CD4-positive, alpha-beta memory T cell (primary cell): ENCODE measurements at regions not wholly inside any gene's neighbourhood (a gene's known extent, or its start where the extent isn't known, plus 50 kb on each side); places are given as distances from the start of the nearest gene placed in this dataset.

Source experiments
- CTCF ChIA-PET: fragments of 350-600 bp; sonication (Branson Sonifier 250); formaldehyde crosslinking; loops from one replicate; lab custom pipeline; 2021; ENCODE audit warnings: inconsistent platforms; ENCODE audit not compliant: partially characterized antibody; lab: Charles Lee
- POLR2A ChIA-PET: fragments of 350-600 bp; sonication (Branson Sonifier 250); formaldehyde crosslinking; loops from one replicate; lab custom pipeline; 2021; ENCODE audit not compliant: partially characterized antibody; lab: Charles Lee
- DNase-seq, 5 donors: peaks; one replicate each; pipeline versions ENCODE4 v3.0.0 to v3.0.0-alpha.2; 2020 to 2022; ENCODE audit warnings: mixed read lengths in 1 of 5
- H3K27ac ChIP-seq: one replicate; pipeline ENCODE4 v1.7.0; 2013; ENCODE audit warnings: low read depth, low read length
- H3K27me3 ChIP-seq: 2 replicates; pipeline ENCODE4 v1.7.0; 2013; ENCODE audit warnings: mild to moderate bottlenecking, low read length, moderate library complexity; ENCODE audit not compliant: insufficient read depth
- H3K36me3 ChIP-seq: 2 replicates; pipeline ENCODE4 v1.7.0; 2013; ENCODE audit warnings: mild to moderate bottlenecking, low read length, moderate library complexity; ENCODE audit not compliant: insufficient read depth
- H3K4me1 ChIP-seq: 2 replicates; pipeline ENCODE4 v1.7.0; 2013; ENCODE audit warnings: mild to moderate bottlenecking, low read length, moderate library complexity; ENCODE audit not compliant: insufficient read depth
- H3K4me3 ChIP-seq, 2 donors: one replicate each; pipeline ENCODE4 v1.7.0; 2013; ENCODE audit warnings: low read length in 2 of 2, mild to moderate bottlenecking in 1 of 2
- H3K9me3 ChIP-seq, 2 donors: one replicate each; pipeline ENCODE4 v1.7.0; 2013; ENCODE audit warnings: low read length in 2 of 2, control low read depth in 1 of 2; ENCODE audit not compliant: control insufficient read depth in 1 of 2
- H3K27ac Mint-ChIP-seq, 7 donors: one replicate each; pipeline ENCODE4 v1.8.0; 2020 to 2021; ENCODE audit warnings: mixed read lengths in 7 of 7, mild to moderate bottlenecking in 6 of 7, inconsistent platforms in 3 of 7, moderate library complexity in 3 of 7
- H3K27me3 Mint-ChIP-seq, 2 donors: one replicate each; pipeline ENCODE4 v1.8.0; 2020 to 2021; ENCODE audit warnings: mixed read lengths in 2 of 2
- H3K36me3 Mint-ChIP-seq, 2 donors: one replicate each; pipeline ENCODE4 v1.8.0; 2020 to 2021; ENCODE audit warnings: mixed read lengths in 2 of 2, inconsistent platforms in 1 of 2, mild to moderate bottlenecking in 1 of 2
- H3K4me1 Mint-ChIP-seq, 4 donors: one replicate each; pipeline ENCODE4 v1.8.0; 2020 to 2021; ENCODE audit warnings: mixed read lengths in 4 of 4, mild to moderate bottlenecking in 1 of 4
- H3K4me3 Mint-ChIP-seq, 8 donors: one replicate each; pipeline ENCODE4 v1.8.0; 2020 to 2021; ENCODE audit warnings: mixed read lengths in 8 of 8, mild to moderate bottlenecking in 7 of 8, moderate library complexity in 6 of 8, inconsistent platforms in 3 of 8
- H3K9me3 Mint-ChIP-seq, 8 donors: one replicate each; pipeline ENCODE4 v1.8.0; 2020 to 2021; ENCODE audit warnings: mixed read lengths in 8 of 8, mild to moderate bottlenecking in 5 of 8, inconsistent platforms in 3 of 8, moderate library complexity in 1 of 8
- intact Hi-C: fragments of 100-400 bp; cut with micrococcal nuclease; formaldehyde crosslinking; loops from one replicate; pipeline ENCODE4 v1.15.1; 2023

GRCh38 chr12:103172447-103173112, 215.1 kb downstream of the ASCL1 start:
- POLR2A ChIA-PET = no interaction called here
- no peak overlapping the region for H3K27ac Mint-ChIP-seq

GRCh38 chr12:103175625-103176024, 218.2 kb downstream of the ASCL1 start:
- Histone ChIP-seq H3K27me3 (no peaks in the 10 kb centered on the region), H3K4me1 (no peaks in the 10 kb centered on the region), H3K27ac (no peak overlapping the region), H3K36me3 (no peaks in the 10 kb centered on the region), H3K9me3 (no peaks in the 10 kb centered on the region), H3K4me3 (no peak overlapping the region)
- Mint-ChIP-seq H3K36me3 (no peaks in the 10 kb centered on the region), H3K4me3 (no peak overlapping the region), H3K4me1 (no peaks in the 10 kb centered on the region), H3K9me3 (peaks cover 0 to 8% (median 4%) of the 10 kb centered on the region in 8 donors), H3K27me3 (no peaks in the 10 kb centered on the region), H3K27ac (no peak overlapping the region)
- no peak for DNase-seq
- ChIA-PET CTCF (no interaction called here), POLR2A (no interaction called here)
- intact Hi-C loops = no loop called here

More at GRCh38 chr12:103172447-103173112, 215.1 kb downstream of the ASCL1 start:
- Mint-ChIP-seq H3K4me3 (no peak overlapping the region), H3K4me1 (no peaks in the 10 kb centered on the region), H3K27me3 (no peaks in the 10 kb centered on the region), H3K36me3 (no peaks in the 10 kb centered on the region), H3K9me3 (peaks cover 0 to 7% (median 4%) of the 10 kb centered on the region in 8 donors)
- H3K9me3 ChIP-seq = no peaks in the 10 kb centered on the region
- no peaks in the 10 kb centered on the region for H3K4me1 ChIP-seq
- H3K36me3 ChIP-seq = no peaks in the 10 kb centered on the region
- no peak for DNase-seq
- CTCF ChIA-PET = no interaction called here
- H3K4me3 ChIP-seq = no peak overlapping the region
- no peaks in the 10 kb centered on the region for H3K27me3 ChIP-seq
- intact Hi-C loops = no loop called here
- no peak overlapping the region for H3K27ac ChIP-seq

GRCh38 chr12:103177639-103178255, 220.3 kb downstream of the ASCL1 start:
- no peaks in the 10 kb centered on the region for H3K36me3 ChIP-seq
- intact Hi-C loops = no loop called here
- no peaks in the 10 kb centered on the region for H3K9me3 ChIP-seq
- H3K36me3 Mint-ChIP-seq = no peaks in the 10 kb centered on the region
- no peaks in the 10 kb centered on the region for H3K27me3 ChIP-seq
- no peak overlapping the region for H3K4me3 Mint-ChIP-seq
- no peaks in the 10 kb centered on the region for H3K27me3 Mint-ChIP-seq
- no peaks in the 10 kb centered on the region for H3K4me1 ChIP-seq
- no peak overlapping the region for H3K4me3 ChIP-seq
- no peak overlapping the region for H3K27ac Mint-ChIP-seq
- H3K27ac ChIP-seq = no peak overlapping the region
- no peak for DNase-seq
- peaks cover 0 to 8% (median 3%) of the 10 kb centered on the region in 8 donors for H3K9me3 Mint-ChIP-seq
- no peaks in the 10 kb centered on the region for H3K4me1 Mint-ChIP-seq
- CTCF ChIA-PET = no interaction called here
- POLR2A ChIA-PET = no interaction called here

- Mint-ChIP-seq H3K4me3 (no peak overlapping the region), H3K27me3 (peaks cover 0 to 1% of the 10 kb centered on the region in 2 donors), H3K4me1 (no peaks in the 10 kb centered on the region), H3K9me3 (peaks cover 0 to 8% (median 4%) of the 10 kb centered on the region in 8 donors), H3K27ac (no peak overlapping the region), H3K36me3 (no peaks in the 10 kb centered on the region)
- H3K27ac ChIP-seq = no peak overlapping the region
- DNase-seq = no peak
- no peaks in the 10 kb centered on the region for H3K27me3 ChIP-seq
- intact Hi-C loops = no loop called here
- no peaks in the 10 kb centered on the region for H3K36me3 ChIP-seq
- no peaks in the 10 kb centered on the region for H3K4me1 ChIP-seq
- ChIA-PET POLR2A (no interaction called here), CTCF (no interaction called here)
- no peak overlapping the region for H3K4me3 ChIP-seq
- H3K9me3 ChIP-seq = no peaks in the 10 kb centered on the region
These were observed 221.0 kb downstream of the ASCL1 start for GRCh38 chr12:103178366-103179080.

- Mint-ChIP-seq H3K4me1 (no peaks in the 10 kb centered on the region), H3K9me3 (peaks cover 2 to 10% (median 4%) of the 10 kb centered on the region in 8 donors), H3K27me3 (peaks cover 1% of the 10 kb centered on the region in 2 donors), H3K27ac (no peak overlapping the region), H3K4me3 (no peak overlapping the region), H3K36me3 (no peaks in the 10 kb centered on the region)
- H3K4me1 ChIP-seq = no peaks in the 10 kb centered on the region
- H3K4me3 ChIP-seq = no peak overlapping the region
- CTCF ChIA-PET = no interaction called here
- H3K36me3 ChIP-seq = no peaks in the 10 kb centered on the region
- DNase-seq = no peak
- no peaks in the 10 kb centered on the region for H3K27me3 ChIP-seq
- intact Hi-C loops = no loop called here
- POLR2A ChIA-PET = no interaction called here
- no peaks in the 10 kb centered on the region for H3K9me3 ChIP-seq
- H3K27ac ChIP-seq = no peak overlapping the region
These were observed 224.1 kb downstream of the ASCL1 start for GRCh38 chr12:103181366-103182152.

- peaks cover 1% of the 10 kb centered on the region in 2 donors for H3K27me3 Mint-ChIP-seq
- no peaks in the 10 kb centered on the region for H3K4me1 ChIP-seq
- peaks cover 2 to 10% (median 5%) of the 10 kb centered on the region in 8 donors for H3K9me3 Mint-ChIP-seq
- no peak for DNase-seq
- POLR2A ChIA-PET = no interaction called here
- no peak overlapping the region for H3K27ac ChIP-seq
- H3K4me3 ChIP-seq = no peak overlapping the region
- H3K36me3 Mint-ChIP-seq = no peaks in the 10 kb centered on the region
- H3K27me3 ChIP-seq = no peaks in the 10 kb centered on the region
- H3K9me3 ChIP-seq = no peaks in the 10 kb centered on the region
- no peaks in the 10 kb centered on the region for H3K36me3 ChIP-seq
- no peak overlapping the region for H3K4me3 Mint-ChIP-seq
- intact Hi-C loops = no loop called here
- no peak overlapping the region for H3K27ac Mint-ChIP-seq
- CTCF ChIA-PET = no interaction called here
- H3K4me1 Mint-ChIP-seq = no peaks in the 10 kb centered on the region
These were observed 224.8 kb downstream of the ASCL1 start for GRCh38 chr12:103182299-103182698.

GRCh38 chr12:103196467-103196866, 239.0 kb downstream of the ASCL1 start:
- Mint-ChIP-seq H3K27me3 (no peaks in the 10 kb centered on the region), H3K27ac (no peak overlapping the region), H3K4me1 (no peaks in the 10 kb centered on the region), H3K9me3 (peaks cover 0 to 33% (median 15%) of the 10 kb centered on the region in 8 donors), H3K36me3 (no peaks in the 10 kb centered on the region), H3K4me3 (no peak overlapping the region)
- no peaks in the 10 kb centered on the region for H3K9me3 ChIP-seq
- H3K36me3 ChIP-seq = no peaks in the 10 kb centered on the region
- H3K4me1 ChIP-seq = no peaks in the 10 kb centered on the region
- POLR2A ChIA-PET = no interaction called here
- H3K27ac ChIP-seq = no peak overlapping the region
- intact Hi-C loops = no loop called here
- no peak overlapping the region for H3K4me3 ChIP-seq
- CTCF ChIA-PET = interaction anchor here (1.2 kb wide), 1 partner anchor 29 kb away, joined by 6 read pairs; no protein-coding TSS in a partner anchor
- H3K27me3 ChIP-seq = no peaks in the 10 kb centered on the region
- DNase-seq = no peak
